Heart right ventricle (tissue), 16 donors: ENCODE measurements at regions not wholly inside any gene's neighbourhood (a gene's known extent, or its start where the extent isn't known, plus 50 kb on each side); places are given as distances from the start of the nearest gene placed in this dataset.

Source experiments
- ATAC-seq, 8 donors: fragments of 200-7000 bp; cut with Tn5 transposase; one replicate each; pipeline ENCODE4 v1.9.1; 2020; ENCODE audit warnings: mild to moderate bottlenecking in 8 of 8, moderate library complexity in 8 of 8, moderate number of reproducible peaks in 1 of 8
- DNase-seq, 2 donors: peaks; one replicate each; pipeline ENCODE4 v3.0.0-alpha.2; 2020
- H3K27ac ChIP-seq, 10 donors: fragments of 200-600 bp; sonication (generic) in 2 of 10; one replicate each; pipeline versions ENCODE4 v1.5.0 to v1.8.0; 2020 to 2022; ENCODE audit warnings: mild to moderate bottlenecking in 3 of 10
- H3K27me3 ChIP-seq, 7 donors: fragments of 200-600 bp; one replicate each; pipeline ENCODE4 v1.8.0; 2021 to 2022; ENCODE audit warnings: mild to moderate bottlenecking in 2 of 7
- H3K36me3 ChIP-seq, 9 donors: fragments of 200-600 bp; sonication (generic) in 1 of 9; one replicate each; pipeline versions ENCODE4 v1.5.0 to v1.8.0; 2020 to 2022; ENCODE audit warnings: mild to moderate bottlenecking in 2 of 9
- H3K4me1 ChIP-seq, 9 donors: fragments of 200-600 bp; sonication (generic) in 1 of 9; one replicate each; pipeline versions ENCODE4 v1.5.0 to v1.8.0; 2020 to 2022; ENCODE audit warnings: mild to moderate bottlenecking in 4 of 9
- H3K4me3 ChIP-seq, 10 donors: fragments of 200-600 bp; sonication (generic) in 2 of 10; one replicate each; pipeline versions ENCODE4 v1.5.0 to v1.8.0; 2020 to 2022; ENCODE audit warnings: mild to moderate bottlenecking in 7 of 10, moderate library complexity in 2 of 10
- H3K9me3 ChIP-seq, 11 donors: fragments of 200-600 bp in 10 of 11; sonication (generic) in 2 of 11; one replicate each; pipeline versions ENCODE4 v1.5.0 to v1.8.0; 2013 to 2022; ENCODE audit warnings: mild to moderate bottlenecking in 2 of 11, control low read depth in 1 of 11, moderate library complexity in 1 of 11
- CTCF ChIP-seq, 9 donors: fragments of 200-600 bp; sonication (generic) in 2 of 9; IDR thresholded peaks; one replicate each; pipeline versions ENCODE4 v1.5.0 to v1.8.0; 2021 to 2022; ENCODE audit warnings: antibody characterized with exemption in 9 of 9, mild to moderate bottlenecking in 5 of 9, moderate library complexity in 1 of 9
- WGBS, 2 donors: extraction: QIAGEN DNeasy Blood & Tissue Kit; methylation state at CpG; one replicate each; pipeline ENCODE4 v1.1.7; 2013; ENCODE audit warnings: inconsistent platforms in 1 of 2; 5-methylcytosine and 5-hydroxymethylcytosine counted together
- intact Hi-C, 10 donors: fragments of 100-400 bp; cut with DNase I; formaldehyde crosslinking; loops; one replicate each; pipeline versions ENCODE4 v1.11.1 to v1.14.2; 2022
- donor health status: Arrhythmogenic right ventricular cardiomyopathy.
- donor health status: ischemic (EF 13 %, LVEDD 7.1; RV severe dilation, severe dysfunction).
- donor health status: healthy with polysubstance abuse.
- donor health status: DM: no; HTN: yes; CAD: no.
- donor health status: DM: no; HTN: no; CAD: no.
- donor health status: ischemic (EF 25% LVEDD 6.9; RV normal size, moderate dysfunction).
- donor health status: ischemic (EF 25% LVEDD 5.7; RV mildly dilated, moderate dysfunction).
- donor health status: healthy.
- donor health status: DM: yes; HTN: yes; CAD: no.
- donor health status: Ischemic cardiomyopathy.
- donor health status: ischemic (EF 35%, LVEDD 5.7; RV mildly dilated, moderate dysfunction).
- donor health status: nonischemic (EF 11% LVEDD 7.7; RV severe dilation, severe dysfunction).
- donor health status: DM: yes; HTN: yes; CAD: no.
- donor health status: PGD.
- donor health status: ischemic (EF 29% LVEDD 5.4; RV normal size, mild dysfunction).
- donor health status: nonischemic (EF 23%, LVEDD 6.1; RV moderate dilation, normal function).

- Histone ChIP-seq H3K4me1 (no peaks in the 10 kb centered on the region), H3K27me3 (no peaks in the 10 kb centered on the region), H3K9me3 (no peaks in the 10 kb centered on the region), H3K27ac (no peak overlapping the region), H3K36me3 (no peaks in the 10 kb centered on the region), H3K4me3 (no peak overlapping the region)
- TF ChIP-seq CTCF (IDR thresholded peaks at IDR 0.05): no peak
- intact Hi-C loops: no loop called here
- ATAC-seq (no peak), DNase-seq (no peak)
- 91 to 92% methylated on average over 1 of the region's 1 CpG for WGBS, 2 donors
Observed at GRCh38 chr1:57672346-57673140, 248.7 kb upstream of the DAB1 start.

- Histone ChIP-seq H3K36me3 (no peaks in the 10 kb centered on the region), H3K27me3 (no peaks in the 10 kb centered on the region), H3K4me3 (no peak overlapping the region), H3K9me3 (no peaks in the 10 kb centered on the region), H3K27ac (no peak overlapping the region), H3K4me1 (no peaks in the 10 kb centered on the region)
- TF ChIP-seq CTCF (IDR thresholded peaks at IDR 0.05): no peak
- no peak for DNase-seq
- intact Hi-C loops: no loop called here
- no peak for ATAC-seq
Observed at GRCh38 chr1:57671750-57672149, 247.9 kb upstream of the DAB1 start.

- H3K27ac ChIP-seq: no peak overlapping the region
- H3K4me3 ChIP-seq: no peak overlapping the region
- WGBS, 2 donors: 94 to 100% methylated on average over 1 of the region's 1 CpG
- no peak for TF ChIP-seq CTCF (IDR thresholded peaks at IDR 0.05)
- H3K4me1 ChIP-seq: no peaks in the 10 kb centered on the region
- no peak for ATAC-seq
- no peaks in the 10 kb centered on the region for H3K36me3 ChIP-seq
- DNase-seq: no peak
- peaks cover 0 to 7% (median 0%) of the 10 kb centered on the region in 11 donors for H3K9me3 ChIP-seq
- H3K27me3 ChIP-seq: no peaks in the 10 kb centered on the region
- intact Hi-C loops: no loop called here
Observed at GRCh38 chr1:57659804-57660203, 235.9 kb upstream of the DAB1 start.

- no peaks in the 10 kb centered on the region for H3K27me3 ChIP-seq
- no peak for ATAC-seq
- no peak overlapping the region for H3K4me3 ChIP-seq
- no peak for DNase-seq
- intact Hi-C loops: no loop called here
- no peaks in the 10 kb centered on the region for H3K4me1 ChIP-seq
- peaks cover 0 to 12% (median 0%) of the 10 kb centered on the region in 11 donors for H3K9me3 ChIP-seq
- 91 to 93% methylated on average over 3 of the region's 3 CpGs for WGBS, 2 donors
- no peaks in the 10 kb centered on the region for H3K36me3 ChIP-seq
- H3K27ac ChIP-seq: no peak overlapping the region
- TF ChIP-seq CTCF (IDR thresholded peaks at IDR 0.05): no peak
Observed at GRCh38 chr1:57655161-57655560, 231.3 kb upstream of the DAB1 start.
